Gastrocnemius medialis (tissue), 4 donors: ENCODE measurements at regions not wholly inside any gene's neighbourhood (a gene's known extent, or its start where the extent isn't known, plus 50 kb on each side); places are given as distances from the start of the nearest gene placed in this dataset.

Experiments used
- ATAC-seq, 2 donors: fragments of 150-250 bp; one replicate each; pipeline ENCODE4 v1.9.1; 2016
- DNase-seq, 2 donors: peaks; one replicate each; pipeline ENCODE4 v3.0.0-alpha.2; 2019
- H3K27ac ChIP-seq, 4 donors: fragments of 200-600 bp; sonication (generic); 1 replicate in 1 of 4; 2 replicates in 3 of 4; pipeline ENCODE4 v1.5.1; 2016 to 2018; ENCODE audit warnings: mild to moderate bottlenecking in 2 of 4, moderate library complexity in 1 of 4
- H3K27me3 ChIP-seq, 3 donors: fragments of 200-600 bp; sonication (generic) in 2 of 3; 1 replicate in 1 of 3; 2 replicates in 2 of 3; pipeline versions ENCODE4 v1.5.1 to v1.6.0; 2016 to 2019; ENCODE audit warnings: mild to moderate bottlenecking in 1 of 3, moderate library complexity in 1 of 3
- H3K36me3 ChIP-seq, 2 donors: fragments of 200-600 bp; sonication (generic) in 1 of 2; one replicate each; pipeline ENCODE4 v1.5.1; 2017 to 2018
- H3K4me1 ChIP-seq, 2 donors: fragments of 200-600 bp; sonication (generic) in 1 of 2; one replicate each; pipeline ENCODE4 v1.5.1; 2016 to 2017; ENCODE audit warnings: mild to moderate bottlenecking in 2 of 2
- H3K4me3 ChIP-seq, 4 donors: fragments of 200-600 bp; sonication (generic) in 3 of 4; 1 replicate in 1 of 4; 2 replicates in 3 of 4; pipeline ENCODE4 v1.5.1; 2016 to 2019; ENCODE audit warnings: mild to moderate bottlenecking in 2 of 4
- H3K9me3 ChIP-seq, 3 donors: fragments of 200-600 bp; sonication (generic) in 2 of 3; 1 replicate in 1 of 3; 2 replicates in 2 of 3; pipeline ENCODE4 v1.5.1; 2016 to 2019
- POLR2A ChIP-seq, 2 donors: fragments of 450-650 bp; IDR thresholded peaks; one replicate each; pipeline ENCODE4 v1.6.1; 2017; ENCODE audit warnings: antibody characterized with exemption in 2 of 2, mild to moderate bottlenecking in 2 of 2, moderate library complexity in 2 of 2
- in situ Hi-C, 4 donors: fragments of 200-750 bp; cut with MboI; loops; one replicate each; pipeline versions ENCODE4 v1.15.0 to v1.8.0; 2017; ENCODE audit warnings: low sequenced_read_pairs in 4 of 4
- intact Hi-C: fragments of 100-400 bp; cut with DNase I; formaldehyde crosslinking; loops from one replicate; pipeline ENCODE4 v1.15.1; 2023; ENCODE audit warnings: low total_unique reads
- TF ChIP-seq, protein P1 (sequence below), 5 experiments: fragments of 450-650 bp in 3 of 5; fragments of 200-600 bp in 2 of 5; sonication (generic) in 2 of 5; IDR thresholded peaks in 4 of 5; conservative IDR thresholded peaks in 1 of 5; 1 replicate in 4 of 5; 2 replicates in 1 of 5; pipeline ENCODE4 v1.5.1; 2016 to 2019; ENCODE audit warnings: antibody characterized with exemption in 5 of 5, mild to moderate bottlenecking in 3 of 5, moderate library complexity in 3 of 5

DNA sequence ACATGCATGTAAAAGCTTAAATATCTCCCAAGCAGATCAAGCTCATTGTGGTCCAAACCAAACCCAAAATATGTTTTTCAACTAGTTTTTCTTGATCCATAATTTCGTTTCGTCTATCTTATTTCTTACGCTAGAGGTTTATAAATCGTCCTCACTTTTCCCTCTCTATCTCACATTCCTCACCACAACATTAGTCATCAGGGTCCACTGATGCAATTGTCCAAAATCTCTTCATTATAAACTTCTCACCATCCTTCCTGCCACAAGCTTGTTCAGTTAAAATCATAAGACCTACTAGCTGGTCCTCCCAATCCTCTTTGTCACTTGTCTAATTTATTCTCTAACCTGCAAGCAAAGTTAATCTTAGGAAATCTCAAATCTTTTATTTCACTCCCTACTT is 173.0 kb upstream of the PALMD start:
- Histone ChIP-seq H3K27ac (no peak overlapping the region), H3K4me3 (no peak overlapping the region)
- intact Hi-C loops, result no loop called here

DNA sequence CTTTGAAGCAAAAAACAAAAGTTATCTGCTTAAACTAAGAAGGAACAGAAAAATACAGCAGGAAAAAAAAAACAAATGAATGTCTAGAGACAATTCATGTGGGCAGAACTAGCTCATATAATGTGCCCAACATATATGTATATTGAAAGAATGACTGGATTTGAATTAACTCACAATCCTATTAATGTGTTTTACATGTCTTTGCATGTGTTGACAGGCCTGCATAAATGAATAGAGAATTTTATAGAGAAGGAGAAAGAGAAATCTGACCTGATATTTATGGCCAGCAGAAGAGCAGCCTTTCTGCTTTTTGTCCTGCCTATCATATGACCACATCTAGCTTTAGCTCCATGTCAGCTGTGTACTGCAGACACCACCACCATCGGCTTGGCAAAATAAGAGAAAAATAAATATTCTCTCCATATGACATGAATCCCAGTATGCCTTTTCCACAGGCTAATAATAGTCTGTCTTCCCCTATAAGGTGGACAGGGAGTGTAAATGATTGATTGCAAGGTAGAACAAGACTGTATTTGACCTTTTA is 171.5 kb upstream of the PALMD start:
- DNase-seq, result no peak
- Histone ChIP-seq H3K4me3 (no peak overlapping the region), H3K27me3 (no peaks in the 10 kb centered on the region), H3K36me3 (no peaks in the 10 kb centered on the region), H3K4me1 (no peaks in the 10 kb centered on the region), H3K9me3 (no peaks in the 10 kb centered on the region), H3K27ac (no peak overlapping the region)
- TF ChIP-seq POLR2A (IDR thresholded peaks at IDR 0.05), result no peak
- TF ChIP-seq, protein P1, sequence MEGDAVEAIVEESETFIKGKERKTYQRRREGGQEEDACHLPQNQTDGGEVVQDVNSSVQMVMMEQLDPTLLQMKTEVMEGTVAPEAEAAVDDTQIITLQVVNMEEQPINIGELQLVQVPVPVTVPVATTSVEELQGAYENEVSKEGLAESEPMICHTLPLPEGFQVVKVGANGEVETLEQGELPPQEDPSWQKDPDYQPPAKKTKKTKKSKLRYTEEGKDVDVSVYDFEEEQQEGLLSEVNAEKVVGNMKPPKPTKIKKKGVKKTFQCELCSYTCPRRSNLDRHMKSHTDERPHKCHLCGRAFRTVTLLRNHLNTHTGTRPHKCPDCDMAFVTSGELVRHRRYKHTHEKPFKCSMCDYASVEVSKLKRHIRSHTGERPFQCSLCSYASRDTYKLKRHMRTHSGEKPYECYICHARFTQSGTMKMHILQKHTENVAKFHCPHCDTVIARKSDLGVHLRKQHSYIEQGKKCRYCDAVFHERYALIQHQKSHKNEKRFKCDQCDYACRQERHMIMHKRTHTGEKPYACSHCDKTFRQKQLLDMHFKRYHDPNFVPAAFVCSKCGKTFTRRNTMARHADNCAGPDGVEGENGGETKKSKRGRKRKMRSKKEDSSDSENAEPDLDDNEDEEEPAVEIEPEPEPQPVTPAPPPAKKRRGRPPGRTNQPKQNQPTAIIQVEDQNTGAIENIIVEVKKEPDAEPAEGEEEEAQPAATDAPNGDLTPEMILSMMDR (IDR thresholded peaks at IDR 0.05 in 4 of 5, conservative IDR thresholded peaks at IDR 0.05 in 1 of 5), result no peak
- ATAC-seq, result no peak
- in situ Hi-C loops, result loop anchor here in 2 of 4 donors (25.0 kb wide), 2 partner anchors 238 to 287 kb away; no protein-coding TSS in a partner anchor
- intact Hi-C loops, result no loop called here

More for the DNA sequence above, 173.0 kb upstream of the PALMD start:
- Histone ChIP-seq H3K4me1 (no peaks in the 10 kb centered on the region), H3K9me3 (no peaks in the 10 kb centered on the region), H3K27me3 (no peaks in the 10 kb centered on the region), H3K36me3 (no peaks in the 10 kb centered on the region)
- DNase-seq, result no peak
- in situ Hi-C loops, result loop anchor here in 2 of 4 donors (25.0 kb wide), 2 partner anchors 239 to 286 kb away; no protein-coding TSS in a partner anchor
- TF ChIP-seq, protein P1 (IDR thresholded peaks at IDR 0.05 in 4 of 5, conservative IDR thresholded peaks at IDR 0.05 in 1 of 5), result no peak
- TF ChIP-seq POLR2A (IDR thresholded peaks at IDR 0.05), result no peak
- no peak for ATAC-seq

DNA sequence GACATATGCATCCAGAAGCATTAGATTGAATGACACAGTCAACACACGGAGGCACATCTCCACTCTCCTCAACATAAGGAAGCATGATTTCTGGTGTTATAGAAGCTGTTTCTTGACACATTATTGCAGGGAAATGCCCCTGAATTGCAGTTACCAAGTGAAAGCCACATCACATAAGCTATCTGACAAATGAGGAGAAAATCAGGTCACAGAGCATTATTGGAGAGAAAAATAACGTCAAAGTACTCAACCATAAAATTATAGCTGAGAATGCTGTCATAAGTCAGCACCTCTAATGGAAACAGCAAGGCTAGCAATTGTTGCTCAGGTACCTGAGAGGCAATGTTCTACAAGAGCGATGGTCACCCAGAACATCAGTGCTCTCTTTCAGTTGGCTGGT is 169.9 kb upstream of the PALMD start:
- no peak for ATAC-seq
- Histone ChIP-seq H3K4me1 (no peaks in the 10 kb centered on the region), H3K4me3 (no peak overlapping the region), H3K9me3 (no peaks in the 10 kb centered on the region), H3K27ac (no peak overlapping the region), H3K36me3 (no peaks in the 10 kb centered on the region), H3K27me3 (no peaks in the 10 kb centered on the region)
- DNase-seq, result no peak
- TF ChIP-seq POLR2A (IDR thresholded peaks at IDR 0.05), result no peak
- TF ChIP-seq, protein P1 (IDR thresholded peaks at IDR 0.05 in 4 of 5, conservative IDR thresholded peaks at IDR 0.05 in 1 of 5), result no peak
- in situ Hi-C loops, result loop anchor here in 1 of 4 donors (25.0 kb wide), 1 partner anchor 289 kb away; no protein-coding TSS in a partner anchor
- intact Hi-C loops, result no loop called here

DNA sequence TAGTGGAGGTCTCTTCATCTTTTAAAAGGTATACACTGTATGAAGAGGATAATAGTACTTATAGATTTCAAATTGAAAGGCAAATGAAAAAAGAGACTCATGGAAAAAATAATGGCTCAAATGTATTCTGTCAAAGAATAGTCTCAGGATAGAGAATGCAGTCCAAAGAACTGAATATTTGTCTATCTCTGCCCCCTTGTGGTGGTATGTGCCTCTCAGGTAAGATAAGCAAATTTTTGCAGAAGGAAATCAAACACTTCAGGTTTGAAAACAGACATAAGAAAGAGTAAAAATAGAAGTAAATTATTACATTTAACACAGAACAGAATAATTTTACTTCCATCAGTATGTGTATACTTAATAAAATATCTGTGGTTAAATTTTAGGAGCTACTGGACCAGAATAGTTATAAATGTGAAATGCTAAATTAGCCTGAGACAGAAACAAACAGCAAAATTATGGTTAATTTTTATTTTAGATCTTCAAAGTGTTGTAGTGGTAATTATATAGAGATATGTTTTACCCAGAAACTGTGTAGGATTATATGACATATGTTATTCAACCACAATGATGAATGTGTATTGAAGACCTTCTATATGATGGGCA is 164.4 kb upstream of the PALMD start:
- DNase-seq (peak in 1 of 2 donors; percentile 12), ATAC-seq (peak; percentile 66 to 71)
- no peaks in the 10 kb centered on the region for H3K9me3 ChIP-seq
- intact Hi-C loops, result loop anchor here (2.0 to 5.0 kb wide), 3 partner anchors 166 to 301 kb away; partner anchors contain the start of gene PALMD
- in situ Hi-C loops, result loop anchor here in 3 of 4 donors (10.0 to 25.0 kb wide), 3 partner anchors 294 to 307 kb away; no protein-coding TSS in a partner anchor
- no peak overlapping the region for H3K4me3 ChIP-seq
- H3K36me3 ChIP-seq, result no peaks in the 10 kb centered on the region
- H3K4me1 ChIP-seq, result no peaks in the 10 kb centered on the region
- no peak overlapping the region for H3K27ac ChIP-seq
- H3K27me3 ChIP-seq, result no peaks in the 10 kb centered on the region
- no peak for TF ChIP-seq POLR2A (IDR thresholded peaks at IDR 0.05)
- TF ChIP-seq, protein P1 (IDR thresholded peaks at IDR 0.05 in 4 of 5, conservative IDR thresholded peaks at IDR 0.05 in 1 of 5), result peak; percentile 50 to 72 (median 69)
